DOHH2 (cell line): ENCODE measurements at regions not wholly inside any gene's neighbourhood (a gene's known extent, or its start where the extent isn't known, plus 50 kb on each side); places are given as distances from the start of the nearest gene placed in this dataset.

Experiments used
- H3F3A ChIP-seq: fragments of 200-600 bp; sonication (generic), shearing (Covaris generic); 2 replicates; pipeline ENCODE4 v1.6.0; 2016; ENCODE audit warnings: antibody characterized with exemption, mild to moderate bottlenecking; ENCODE audit not compliant: control insufficient read depth, insufficient read depth
- H3K27ac ChIP-seq: fragments of 200-600 bp; sonication (generic); 2 replicates; pipeline ENCODE4 v1.5.1; 2014; ENCODE audit warnings: low read depth, mild to moderate bottlenecking, low read length, moderate library complexity
- H3K27me3 ChIP-seq: fragments of 200-600 bp; sonication (generic); 2 replicates; pipeline ENCODE4 v1.6.1; 2014; ENCODE audit warnings: mild to moderate bottlenecking, low read length, mixed read lengths; ENCODE audit not compliant: control insufficient read depth
- H3K36me3 ChIP-seq: fragments of 200-600 bp; sonication (generic); 2 replicates; pipeline ENCODE4 v1.6.1; 2014; ENCODE audit warnings: mild to moderate bottlenecking, low read length, moderate library complexity, mixed read lengths; ENCODE audit not compliant: control insufficient read depth
- H3K4me1 ChIP-seq: fragments of 200-600 bp; sonication (generic); 2 replicates; pipeline ENCODE4 v1.6.1; 2014; ENCODE audit warnings: mild to moderate bottlenecking, low read length, mixed read lengths; ENCODE audit not compliant: control insufficient read depth
- H3K4me2 ChIP-seq: fragments of 200-600 bp; sonication (generic); 2 replicates; pipeline ENCODE4 v1.6.0; 2014; ENCODE audit warnings: mild to moderate bottlenecking, low read length, moderate library complexity
- H3K4me3 ChIP-seq: fragments of 200-600 bp; sonication (generic); 2 replicates; pipeline ENCODE4 v1.5.1; 2014; ENCODE audit warnings: mild to moderate bottlenecking, low read length, mixed read lengths
- H3K79me2 ChIP-seq: fragments of 200-600 bp; sonication (generic); 2 replicates; pipeline ENCODE4 v1.6.1; 2014; ENCODE audit warnings: mild to moderate bottlenecking, low read length, mixed read lengths; ENCODE audit not compliant: control insufficient read depth
- H3K9me2 ChIP-seq: fragments of 200-600 bp; sonication (generic); replicated peaks from 2 replicates; pipeline ENCODE4 v1.6.1; 2014; ENCODE audit warnings: mild to moderate bottlenecking, low read length, mixed read lengths; ENCODE audit not compliant: control insufficient read depth
- H3K9me3 ChIP-seq: fragments of 200-600 bp; sonication (generic); 2 replicates; pipeline ENCODE4 v1.6.1; 2014; ENCODE audit warnings: antibody characterized with exemption, low read length, mixed read lengths; ENCODE audit not compliant: control insufficient read depth, insufficient read depth
- H4K20me1 ChIP-seq: fragments of 200-600 bp; sonication (generic); 2 replicates; pipeline ENCODE4 v1.6.0; 2014; ENCODE audit warnings: low read depth, mild to moderate bottlenecking, antibody characterized with exemption, low read length, moderate library complexity; ENCODE audit not compliant: control insufficient read depth, insufficient read depth
- CTCF ChIP-seq: fragments of 200-600 bp; sonication (generic); IDR thresholded peaks from one replicate; pipeline ENCODE4 v1.5.1; 2014; ENCODE audit warnings: antibody characterized with exemption, mild to moderate bottlenecking, low read depth, low read length; ENCODE audit not compliant: poor library complexity, severe bottlenecking
- EZH2phosphoT487 ChIP-seq: fragments of 200-600 bp; sonication (generic); IDR thresholded peaks from 2 replicates; pipeline ENCODE4 v1.6.1; 2017; ENCODE audit warnings: borderline replicate concordance, mild to moderate bottlenecking, antibody characterized with exemption, low read length, moderate library complexity, mixed read lengths

GRCh38 chr3:168267179-168267578 lies 171.5 kb upstream of the GOLIM4 start:
- no peaks in the 10 kb centered on the region for H3K79me2 ChIP-seq
- H3K27ac ChIP-seq, result no peak overlapping the region
- H3K27me3 ChIP-seq, result no peaks in the 10 kb centered on the region
- H3K36me3 ChIP-seq, result no peaks in the 10 kb centered on the region
- no peaks in the 10 kb centered on the region for H3K4me1 ChIP-seq
- no peak for TF ChIP-seq CTCF
- TF ChIP-seq EZH2phosphoT487, result no peak
- H3K4me3 ChIP-seq, result no peak overlapping the region
- no peaks in the 10 kb centered on the region for H3K9me2 ChIP-seq
- H3F3A ChIP-seq, result no peaks in the 10 kb centered on the region
- no peaks in the 10 kb centered on the region for H3K9me3 ChIP-seq
- H4K20me1 ChIP-seq, result no peaks in the 10 kb centered on the region
- H3K4me2 ChIP-seq, result no peak overlapping the region

GRCh38 chr3:168266335-168266734 lies 170.6 kb upstream of the GOLIM4 start:
- H3K27me3 ChIP-seq, result no peaks in the 10 kb centered on the region
- H4K20me1 ChIP-seq, result no peaks in the 10 kb centered on the region
- no peaks in the 10 kb centered on the region for H3K36me3 ChIP-seq
- H3K4me3 ChIP-seq, result no peak overlapping the region
- H3K9me3 ChIP-seq, result no peaks in the 10 kb centered on the region
- TF ChIP-seq CTCF, result no peak
- no peak for TF ChIP-seq EZH2phosphoT487
- H3K79me2 ChIP-seq, result no peaks in the 10 kb centered on the region
- H3K4me1 ChIP-seq, result no peaks in the 10 kb centered on the region
- no peak overlapping the region for H3K4me2 ChIP-seq
- no peaks in the 10 kb centered on the region for H3F3A ChIP-seq
- H3K27ac ChIP-seq, result no peak overlapping the region
- H3K9me2 ChIP-seq, result no peaks in the 10 kb centered on the region

GRCh38 chr3:168262887-168263286 lies 167.2 kb upstream of the GOLIM4 start:
- Histone ChIP-seq H3K4me3 (no peak overlapping the region), H3K27ac (no peak overlapping the region), H3K79me2 (no peaks in the 10 kb centered on the region), H3K9me3 (no peaks in the 10 kb centered on the region), H3K36me3 (no peaks in the 10 kb centered on the region), H4K20me1 (no peaks in the 10 kb centered on the region), H3F3A (no peaks in the 10 kb centered on the region), H3K9me2 (no peaks in the 10 kb centered on the region), H3K4me2 (no peak overlapping the region), H3K27me3 (no peaks in the 10 kb centered on the region), H3K4me1 (no peaks in the 10 kb centered on the region)
- TF ChIP-seq EZH2phosphoT487 (no peak), CTCF (no peak)

GRCh38 chr3:168260859-168261258 lies 165.1 kb upstream of the GOLIM4 start:
- Histone ChIP-seq H3K27ac (no peak overlapping the region), H3K4me3 (no peak overlapping the region), H3F3A (no peaks in the 10 kb centered on the region), H3K9me3 (peaks cover 3% of the 10 kb centered on the region; the same call in 1 of the 2 replicates), H4K20me1 (no peaks in the 10 kb centered on the region), H3K36me3 (no peaks in the 10 kb centered on the region), H3K9me2 (no peaks in the 10 kb centered on the region), H3K79me2 (no peaks in the 10 kb centered on the region), H3K4me2 (no peak overlapping the region), H3K27me3 (no peaks in the 10 kb centered on the region), H3K4me1 (no peaks in the 10 kb centered on the region)
- no peak for TF ChIP-seq EZH2phosphoT487
- TF ChIP-seq CTCF, result no peak
